Testis (tissue), 2 donors: ENCODE measurements at regions not wholly inside any gene's neighbourhood (a gene's known extent, or its start where the extent isn't known, plus 50 kb on each side); places are given as distances from the start of the nearest gene placed in this dataset.

ENCODE experiments used
- DNase-seq: peaks from one replicate; pipeline ENCODE4 v3.0.0-alpha.2; 2019
- H3K27ac ChIP-seq, 2 donors: fragments of 200-600 bp; sonication (generic); one replicate each; pipeline ENCODE4 v1.5.1; 2019
- H3K27me3 ChIP-seq: fragments of 200-600 bp; sonication (generic); one replicate; pipeline ENCODE4 v1.5.1; 2019
- H3K36me3 ChIP-seq: fragments of 200-600 bp; sonication (generic); one replicate; pipeline ENCODE4 v1.5.1; 2017; ENCODE audit warnings: low read depth; ENCODE audit errors: missing control alignments
- H3K4me1 ChIP-seq: fragments of 200-600 bp; sonication (generic); one replicate; pipeline ENCODE4 v1.5.1; 2019
- H3K4me3 ChIP-seq, 2 donors: fragments of 200-600 bp; sonication (generic); one replicate each; pipeline ENCODE4 v1.5.1; 2017 to 2019
- H3K9me3 ChIP-seq: fragments of 200-600 bp; sonication (generic); one replicate; pipeline ENCODE4 v1.5.1; 2017
- CTCF ChIP-seq, 3 experiments: fragments of 450-650 bp in 2 of 3; fragments of 200-600 bp in 1 of 3; sonication (generic) in 1 of 3; IDR thresholded peaks; one replicate each; pipeline ENCODE4 v1.5.1; 2016 to 2019; ENCODE audit warnings: antibody characterized with exemption in 3 of 3, mild to moderate bottlenecking in 2 of 3, moderate library complexity in 1 of 3
- POLR2A ChIP-seq: fragments of 450-650 bp; IDR thresholded peaks from one replicate; pipeline ENCODE4 v1.6.1; 2017; ENCODE audit warnings: antibody characterized with exemption, mild to moderate bottlenecking, moderate library complexity
- WGBS, 2 donors: methylation state at CpG; one replicate each; pipeline ENCODE4 v1.1.5; 2018; 5-methylcytosine and 5-hydroxymethylcytosine counted together
- intact Hi-C: fragments of 100-400 bp; cut with DNase I; formaldehyde crosslinking; loops from one replicate; pipeline ENCODE4 v1.15.1; 2023; ENCODE audit warnings: low total_unique reads

DNA sequence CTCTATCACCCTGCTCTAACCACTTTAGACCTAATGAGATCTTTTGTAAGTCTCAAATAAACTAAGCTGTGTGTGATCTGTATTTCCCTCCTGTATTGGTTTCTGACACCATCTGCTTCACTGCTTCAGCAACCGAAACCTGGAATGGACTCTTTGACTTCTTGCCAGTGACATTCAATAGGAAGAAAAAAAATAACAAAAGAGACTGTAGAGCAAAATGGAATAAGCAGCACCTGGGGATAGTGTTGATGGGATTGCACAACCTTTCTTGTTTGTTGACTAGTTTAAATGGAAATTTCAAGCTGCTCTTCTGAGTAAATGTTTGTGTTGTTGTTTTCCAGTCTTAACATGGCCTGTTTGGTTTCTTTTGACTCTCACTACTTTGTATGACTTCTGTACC is 888.6 kb upstream of the SEL1L start:
- Histone ChIP-seq H3K9me3 (no peaks in the 10 kb centered on the region), H3K27ac (no peak overlapping the region), H3K4me3 (no peak overlapping the region), H3K36me3 (no peaks in the 10 kb centered on the region), H3K4me1 (no peaks in the 10 kb centered on the region), H3K27me3 (no peaks in the 10 kb centered on the region)
- no peak for DNase-seq
- intact Hi-C loops, result no loop called here
- TF ChIP-seq CTCF (IDR thresholded peaks at IDR 0.05) (no peak), POLR2A (no peak)
- 82 to 83% methylated on average over 1 of the region's 1 CpG for WGBS, 2 donors

GRCh38 chr14:82425261-82425660 is 891.6 kb upstream of the SEL1L start:
- Histone ChIP-seq H3K9me3 (no peaks in the 10 kb centered on the region), H3K4me3 (no peak overlapping the region), H3K4me1 (no peaks in the 10 kb centered on the region), H3K36me3 (no peaks in the 10 kb centered on the region), H3K27me3 (no peaks in the 10 kb centered on the region), H3K27ac (no peak overlapping the region)
- DNase-seq, result no peak
- WGBS, 2 donors, result 65 to 75% methylated on average over 1 of the region's 1 CpG
- TF ChIP-seq CTCF (IDR thresholded peaks at IDR 0.05) (no peak), POLR2A (no peak)
- intact Hi-C loops, result no loop called here

- Histone ChIP-seq H3K9me3 (no peaks in the 10 kb centered on the region), H3K36me3 (no peaks in the 10 kb centered on the region), H3K4me1 (no peaks in the 10 kb centered on the region), H3K4me3 (no peak overlapping the region), H3K27ac (no peak overlapping the region), H3K27me3 (no peaks in the 10 kb centered on the region)
- intact Hi-C loops, result no loop called here
- DNase-seq, result no peak
- no peak for TF ChIP-seq CTCF (IDR thresholded peaks at IDR 0.05)
- no peak for TF ChIP-seq POLR2A
Observed at GRCh38 chr14:82431031-82431430, 897.4 kb upstream of the SEL1L start.

- no peak overlapping the region for H3K27ac ChIP-seq
- no peak overlapping the region for H3K4me3 ChIP-seq
- 79 to 87% methylated on average over 3 of the region's 3 CpGs for WGBS, 2 donors
- TF ChIP-seq POLR2A (no peak), CTCF (IDR thresholded peaks at IDR 0.05) (no peak)
- intact Hi-C loops, result no loop called here
- no peaks in the 10 kb centered on the region for H3K9me3 ChIP-seq
- no peak for DNase-seq
- no peaks in the 10 kb centered on the region for H3K4me1 ChIP-seq
- no peaks in the 10 kb centered on the region for H3K36me3 ChIP-seq
- no peaks in the 10 kb centered on the region for H3K27me3 ChIP-seq
Observed at GRCh38 chr14:82432301-82433105, 898.9 kb upstream of the SEL1L start.

DNA sequence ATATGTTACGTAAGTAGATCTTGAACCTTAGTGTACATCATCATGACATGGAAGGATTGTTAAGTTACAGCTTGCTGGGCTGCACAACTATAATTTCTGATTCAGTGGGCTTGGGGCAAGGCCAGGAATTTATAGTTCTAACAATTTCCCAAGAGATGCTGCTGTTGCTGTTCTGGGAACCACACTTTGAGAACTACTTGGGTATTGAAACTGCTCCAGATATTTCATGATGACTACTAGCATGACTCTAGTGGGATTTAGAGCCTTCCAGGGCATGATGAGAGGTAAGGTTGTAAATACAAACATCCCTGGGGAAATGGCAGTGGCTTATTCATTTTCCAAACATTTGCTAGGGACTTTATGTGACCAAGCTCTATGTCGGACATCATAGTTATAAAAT is 904.8 kb upstream of the SEL1L start:
- no peak for DNase-seq
- 87 to 90% methylated on average over 2 of the region's 2 CpGs for WGBS, 2 donors
- H3K27me3 ChIP-seq, result no peaks in the 10 kb centered on the region
- intact Hi-C loops, result no loop called here
- no peaks in the 10 kb centered on the region for H3K9me3 ChIP-seq
- no peaks in the 10 kb centered on the region for H3K36me3 ChIP-seq
- TF ChIP-seq POLR2A (no peak), CTCF (IDR thresholded peaks at IDR 0.05) (no peak)
- H3K4me1 ChIP-seq, result no peaks in the 10 kb centered on the region
- no peak overlapping the region for H3K27ac ChIP-seq
- no peak overlapping the region for H3K4me3 ChIP-seq
